Stromal cell of bone marrow (primary cell): ENCODE measurements at regions not wholly inside any gene's neighbourhood (a gene's known extent, or its start where the extent isn't known, plus 50 kb on each side); places are given as distances from the start of the nearest gene placed in this dataset.
"Not testable (repeated sequence)": the region's sequence is repeated elsewhere in the genome, so short reads cannot be mapped to it uniquely, and the experiment has no call there.

Source experiments
- DNase-seq: peaks from one replicate; pipeline ENCODE4 v3.0.0-alpha.2; 2012; ENCODE audit warnings: low read depth

GRCh38 chr12:60195483-60195882 lies 599.7 kb downstream of the SLC16A7 start:
- no peak for DNase-seq

DNA sequence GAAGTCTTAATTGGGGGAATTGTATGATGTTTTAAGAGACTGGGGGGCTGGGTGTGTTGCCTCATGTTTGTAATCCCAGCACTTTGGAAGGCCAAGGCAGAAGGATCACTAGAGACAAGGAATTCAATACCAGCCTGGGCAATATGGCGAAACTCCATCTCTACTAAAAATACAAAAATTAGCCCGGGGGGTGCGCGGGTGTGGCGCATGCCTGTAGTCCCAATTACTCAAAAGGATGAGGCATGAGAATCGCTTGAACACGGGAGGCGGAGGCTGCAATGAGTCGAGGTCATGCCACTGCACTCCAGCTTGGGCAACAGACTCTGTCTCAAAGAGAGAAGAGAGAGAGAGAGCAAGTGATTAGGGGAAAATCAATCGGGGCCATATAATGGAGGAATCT lies 600.5 kb downstream of the SLC16A7 start:
- DNase-seq, result no peak

- DNase-seq, result no peak
These were observed 601.8 kb downstream of the SLC16A7 start for GRCh38 chr12:60197589-60197988.

DNA sequence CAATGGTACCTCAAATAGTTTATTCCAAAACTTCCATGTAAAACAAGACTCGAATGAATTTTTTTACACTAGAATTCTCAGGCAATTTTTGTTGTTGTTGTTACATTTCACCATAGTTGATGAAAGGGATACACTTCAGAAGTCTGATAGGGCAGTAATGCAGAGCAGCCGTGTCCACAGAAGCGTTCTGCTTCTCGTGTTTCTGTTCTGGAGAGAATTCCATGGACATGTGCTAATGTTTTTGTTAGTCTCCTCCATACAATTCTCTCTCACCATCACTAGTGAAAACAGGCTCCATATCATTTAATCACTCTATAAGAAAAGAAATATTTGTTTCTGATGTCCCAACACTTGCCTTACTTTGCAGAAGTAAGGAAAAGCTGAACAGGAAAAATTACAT lies 606.1 kb downstream of the SLC16A7 start:
- DNase-seq, result no peak

- DNase-seq, result no peak
These were observed 609.7 kb downstream of the SLC16A7 start for GRCh38 chr12:60205500-60205899.

DNA sequence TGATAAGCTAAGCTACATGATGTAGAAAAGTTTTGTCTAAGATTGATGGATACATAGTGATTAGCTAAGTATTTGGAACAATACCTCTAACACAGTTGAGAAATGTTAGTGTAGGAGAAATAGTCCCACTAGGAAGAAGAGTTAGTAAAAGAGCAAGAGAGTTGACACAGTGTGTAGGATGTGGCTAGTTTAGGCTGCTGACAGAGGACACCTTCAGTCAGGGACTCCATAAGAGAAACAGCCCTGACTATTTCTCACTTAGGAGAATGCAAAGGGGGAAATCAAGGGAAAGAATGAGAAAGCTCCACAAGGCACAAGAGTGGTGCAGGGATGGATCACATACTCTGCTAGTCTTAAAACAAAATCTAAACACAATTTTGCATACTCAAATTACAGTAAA lies 613.7 kb downstream of the SLC16A7 start:
- no peak for DNase-seq

DNA sequence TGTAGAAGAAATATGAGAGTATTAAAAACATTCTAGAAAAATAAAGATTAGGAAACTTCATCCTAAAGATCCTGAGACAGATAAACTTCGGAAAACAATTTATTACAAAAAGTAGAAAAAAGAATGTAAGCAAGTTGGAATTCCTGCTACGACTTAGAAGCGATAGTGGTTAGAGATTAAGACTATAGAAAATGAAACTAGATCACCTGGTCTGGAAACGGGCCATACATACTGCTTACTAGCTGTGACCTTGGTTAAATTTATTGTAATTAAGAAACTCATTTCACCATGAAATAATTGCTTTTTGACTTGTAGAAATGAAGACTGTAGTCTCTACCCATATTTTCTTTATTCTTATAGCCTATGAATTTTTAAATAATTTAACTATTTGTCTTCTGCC lies 614.1 kb downstream of the SLC16A7 start:
- DNase-seq, result no peak

DNA sequence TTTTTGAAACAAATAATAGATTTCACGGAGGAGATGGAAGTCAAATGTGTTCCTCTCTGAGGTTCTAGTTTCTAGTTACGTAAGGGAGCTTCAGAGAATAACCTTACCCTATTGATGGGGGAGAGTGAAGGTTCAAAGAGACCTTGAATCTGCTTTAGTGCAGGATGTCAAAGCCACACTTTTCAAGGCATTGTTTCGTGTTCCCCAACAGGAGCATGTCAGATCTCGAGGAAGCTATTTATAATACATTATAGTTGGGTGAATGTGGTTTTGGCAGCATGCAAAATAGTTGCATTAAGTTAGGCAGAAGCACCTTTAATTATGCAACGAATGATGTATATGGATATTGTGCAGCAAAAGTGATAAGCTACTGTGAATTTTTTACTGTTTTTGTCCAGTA lies 614.9 kb downstream of the SLC16A7 start:
- DNase-seq, result no peak

- DNase-seq, result no peak
These were observed 615.4 kb downstream of the SLC16A7 start for GRCh38 chr12:60211244-60211643.

GRCh38 chr12:60212159-60213000 lies 616.6 kb downstream of the SLC16A7 start:
- no peak for DNase-seq

GRCh38 chr12:60213272-60213671 lies 617.4 kb downstream of the SLC16A7 start:
- not testable (repeated sequence) for DNase-seq

GRCh38 chr12:60216226-60216625 lies 620.4 kb downstream of the SLC16A7 start:
- no peak for DNase-seq

DNA sequence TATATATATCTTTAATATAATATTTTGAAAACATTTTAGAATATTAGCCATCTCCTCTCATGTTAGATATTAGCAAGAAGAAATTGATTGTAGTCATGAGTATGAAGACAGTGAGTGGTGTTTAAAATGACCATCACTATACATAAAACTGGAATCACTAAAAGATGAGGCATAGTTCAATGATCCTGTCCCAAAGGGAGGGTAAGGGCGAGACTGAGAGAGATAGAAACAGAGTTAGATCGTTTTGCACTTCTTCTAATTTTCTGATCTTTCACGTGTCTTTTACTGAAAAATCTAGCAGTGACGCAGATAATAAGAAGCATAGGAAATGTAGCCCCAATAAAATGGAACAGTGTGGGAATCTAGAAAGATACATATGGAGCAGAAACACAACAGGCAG lies 627.4 kb downstream of the SLC16A7 start:
- DNase-seq, result no peak

DNA sequence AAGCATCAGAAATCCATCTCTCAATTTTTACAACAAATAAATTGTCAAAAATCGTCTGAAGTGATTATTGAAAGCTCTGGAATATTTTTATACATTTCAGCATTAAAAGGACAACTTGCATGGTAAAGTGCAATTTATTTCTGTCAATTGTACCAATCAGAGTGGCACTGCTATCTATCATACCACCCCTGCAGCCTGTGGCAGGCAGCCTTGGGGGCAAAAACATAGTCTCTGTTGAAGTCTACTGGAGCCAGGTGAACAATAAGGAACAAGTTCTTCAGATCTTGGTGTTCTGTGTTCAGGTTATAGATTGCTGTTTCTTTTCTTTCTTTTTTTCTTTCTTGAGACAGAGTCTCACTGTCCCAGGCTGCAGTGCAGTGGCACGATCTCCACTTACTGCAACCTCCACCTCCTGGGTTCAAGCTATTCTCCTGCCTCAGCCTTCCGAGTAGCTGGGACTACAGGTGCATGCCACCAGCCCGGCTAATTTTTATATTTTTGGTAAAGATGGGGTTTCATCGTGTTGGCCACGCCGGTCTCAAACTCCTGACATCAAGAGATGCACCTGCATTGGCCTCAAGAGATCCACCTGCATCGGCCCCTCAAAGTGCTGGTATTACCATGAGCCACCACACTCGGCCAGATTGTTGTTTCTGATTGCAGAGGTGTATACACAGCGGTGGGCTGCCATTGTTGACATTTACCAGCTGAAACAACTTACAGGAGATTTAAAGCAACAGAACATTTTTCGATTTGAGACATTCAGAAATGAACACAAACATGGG lies 629.6 kb downstream of the SLC16A7 start:
- no peak for DNase-seq

GRCh38 chr12:60227916-60228315 lies 632.1 kb downstream of the SLC16A7 start:
- no peak for DNase-seq

GRCh38 chr12:60230056-60230455 lies 634.2 kb downstream of the SLC16A7 start:
- DNase-seq, result no peak

GRCh38 chr12:60231303-60231702 lies 635.5 kb downstream of the SLC16A7 start:
- no peak for DNase-seq

DNA sequence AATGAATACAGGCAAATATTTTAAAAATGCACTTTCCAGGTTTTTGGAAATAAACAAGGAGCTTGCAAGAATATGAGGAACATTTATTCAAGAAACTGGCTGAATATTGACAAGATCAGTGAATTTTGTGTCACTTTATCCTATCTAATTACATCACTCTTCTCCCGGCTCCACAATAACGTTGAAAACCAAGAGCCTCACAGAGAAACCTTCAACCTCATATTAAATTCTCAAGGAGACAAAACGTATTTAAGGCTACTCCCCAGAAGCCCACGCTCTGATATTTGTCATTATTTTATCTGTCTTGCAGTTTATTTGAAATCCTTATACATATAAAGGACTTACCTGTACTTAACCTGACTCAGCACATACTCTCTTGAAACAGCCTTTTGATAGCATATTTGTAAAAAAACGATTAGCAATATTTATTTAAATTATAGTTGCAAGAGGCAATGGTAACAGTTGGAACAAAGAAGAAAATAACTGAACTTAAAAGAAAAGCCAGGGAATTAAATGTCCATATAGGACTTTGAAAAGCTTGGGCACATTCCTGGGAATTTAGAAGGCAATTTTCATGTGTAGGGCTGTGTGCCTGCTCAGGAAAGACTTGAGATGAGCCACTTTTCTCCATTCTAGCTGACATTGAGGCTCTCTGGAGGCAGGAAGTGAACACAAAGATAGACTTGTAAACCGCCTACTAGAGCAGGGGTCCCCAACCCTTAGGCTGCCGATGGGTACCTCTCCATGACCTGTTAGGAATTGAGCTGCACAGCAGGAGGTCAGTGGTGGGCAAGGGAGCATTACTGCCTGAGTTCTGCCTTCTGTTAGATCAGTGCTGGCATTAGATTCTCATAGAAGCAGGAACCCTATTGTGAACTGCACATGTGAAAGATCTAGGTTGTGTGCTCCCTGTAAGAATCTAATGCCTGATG lies 636.4 kb downstream of the SLC16A7 start:
- no peak for DNase-seq

- not testable (repeated sequence) for DNase-seq
These were observed 638.9 kb downstream of the SLC16A7 start for GRCh38 chr12:60234611-60235195.

DNA sequence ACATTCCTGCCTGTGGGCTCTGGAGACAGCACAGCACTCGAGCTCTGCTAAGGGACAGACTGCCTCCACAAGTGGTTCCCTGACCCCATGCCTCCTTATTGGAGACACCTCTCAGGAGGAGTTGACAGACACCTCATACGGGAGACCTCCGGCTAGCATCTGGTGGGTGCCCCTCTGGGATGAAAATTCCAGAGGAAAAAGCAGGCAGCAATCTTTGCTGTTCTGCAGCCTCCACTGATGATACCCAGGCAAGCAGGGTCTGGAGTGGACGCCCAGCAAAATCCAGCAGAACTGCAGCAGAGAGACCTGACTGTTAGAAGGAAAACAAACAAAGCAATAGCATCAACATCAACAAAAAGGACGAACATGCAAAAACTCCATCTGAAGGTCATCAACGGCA lies 639.4 kb downstream of the SLC16A7 start:
- no peak for DNase-seq

DNA sequence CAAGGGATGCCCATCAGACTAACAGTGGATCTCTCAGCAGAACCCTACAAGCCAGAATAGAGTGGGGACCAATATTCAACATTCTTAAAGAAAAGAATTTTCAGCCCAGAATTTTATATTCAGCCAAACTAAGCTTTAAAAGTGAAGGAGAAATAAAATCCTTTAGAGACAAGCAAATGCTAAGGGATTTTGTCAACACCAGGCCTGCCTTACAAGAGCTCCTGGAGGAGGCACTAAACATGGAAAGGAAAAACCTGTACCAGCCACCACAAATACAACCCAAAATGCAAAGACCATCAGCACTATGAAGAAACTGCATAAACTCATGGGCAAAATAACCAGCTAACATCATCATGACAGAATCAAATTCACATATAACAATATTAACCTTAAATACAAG lies 640.6 kb downstream of the SLC16A7 start:
- not testable (repeated sequence) for DNase-seq

DNA sequence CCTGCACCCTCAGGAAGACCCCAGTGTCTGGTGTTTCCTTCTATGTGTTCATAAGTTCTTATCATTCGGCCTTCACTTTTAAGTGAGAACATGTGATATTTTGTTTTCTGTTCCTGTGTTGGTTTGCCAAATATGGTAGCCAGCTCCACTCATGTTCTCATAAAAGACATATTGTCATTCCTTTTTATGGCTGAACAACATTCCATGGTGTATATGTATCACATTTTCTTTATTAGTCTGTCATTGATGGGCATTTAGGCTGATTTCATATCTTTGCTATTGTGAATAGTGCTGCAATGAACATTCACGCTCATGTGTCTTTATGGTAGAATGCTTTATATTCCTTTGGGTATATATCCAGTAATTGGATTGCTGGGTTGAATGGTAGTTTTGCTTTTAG lies 645.1 kb downstream of the SLC16A7 start:
- DNase-seq, result no peak
